SK-N-SH (cell line): ENCODE measurements at regions not wholly inside any gene's neighbourhood (a gene's known extent, or its start where the extent isn't known, plus 50 kb on each side); places are given as distances from the start of the nearest gene placed in this dataset.

ENCODE experiments used
- CTCF ChIA-PET: fragments of 300-600, 350-600 bp; formaldehyde crosslinking; extraction: SDS; loops from one replicate; lab custom pipeline; 2021; lab: Yijun Ruan, JAX
- POLR2A ChIA-PET: fragments of 350-600 bp; sonication (Branson Sonifier 250); formaldehyde crosslinking; extraction: SDS; loops from one replicate; lab custom pipeline; 2020; ENCODE audit warnings: antibody characterized with exemption, inconsistent platforms; lab: Yijun Ruan, JAX
- DNase-seq: peaks from one replicate; pipeline ENCODE4 v3.0.0; 2012
- H2AFZ ChIP-seq: fragments of 200-600 bp; sonication (generic); 2 replicates; pipeline ENCODE4 v1.8.1; 2016; ENCODE audit warnings: antibody characterized with exemption, mild to moderate bottlenecking, low read depth
- H3F3A ChIP-seq: fragments of 200-600 bp; sonication (generic); replicated peaks from 2 replicates; pipeline ENCODE3; 2016; ENCODE audit warnings: antibody characterized with exemption, mild to moderate bottlenecking; ENCODE audit not compliant: insufficient read depth
- H3K27ac ChIP-seq, 2 experiments: fragments of 200-500 bp in 1 of 2; fragments of 200-600 bp in 1 of 2; sonication (Bioruptor generic) in 1 of 2; sonication (generic), shearing (Covaris generic) in 1 of 2; 2 replicates each; pipeline versions ENCODE4 v1.5.1 to v1.6.1; 2014 to 2016; ENCODE audit warnings: low read depth in 2 of 2, inconsistent platforms in 1 of 2, low read length in 1 of 2, mild to moderate bottlenecking in 1 of 2, mixed read lengths in 1 of 2
- H3K27me3 ChIP-seq: fragments of 200-600 bp; sonication (generic), shearing (Covaris generic); 2 replicates; pipeline ENCODE4 v1.6.1; 2016; ENCODE audit warnings: mixed run types; ENCODE audit not compliant: insufficient read depth
- H3K36me3 ChIP-seq, 2 experiments: fragments of 200-500 bp in 1 of 2; fragments of 200-600 bp in 1 of 2; sonication (Bioruptor generic) in 1 of 2; sonication (generic) in 1 of 2; replicated peaks in 1 of 2; 2 replicates each; pipeline versions ENCODE3 to v1.5.1; 2014 to 2016; ENCODE audit warnings: low read length in 1 of 2, mild to moderate bottlenecking in 1 of 2; ENCODE audit not compliant: insufficient read depth in 2 of 2, control insufficient read depth in 1 of 2
- H3K4me1 ChIP-seq, 2 experiments: fragments of 200-500 bp in 1 of 2; fragments of 200-600 bp in 1 of 2; sonication (Bioruptor generic) in 1 of 2; sonication (generic), shearing (Covaris generic) in 1 of 2; 2 replicates each; pipeline versions ENCODE4 v1.5.1 to v1.6.1; 2014 to 2016; ENCODE audit warnings: low read depth in 1 of 2, low read length in 1 of 2, mixed run types in 1 of 2; ENCODE audit not compliant: insufficient read depth in 2 of 2, control insufficient read depth in 1 of 2
- H3K4me2 ChIP-seq: fragments of 200-600 bp; sonication (generic), shearing (Covaris generic); 2 replicates; pipeline ENCODE4 v1.6.1; 2017; ENCODE audit warnings: mixed run types
- H3K4me3 ChIP-seq, 2 experiments: fragments of 200-500 bp in 1 of 2; fragments of 200-600 bp in 1 of 2; sonication (Bioruptor generic) in 1 of 2; sonication (generic), shearing (Covaris generic) in 1 of 2; 2 replicates each; pipeline versions ENCODE4 v1.5.1 to v1.8.1; 2014 to 2016; ENCODE audit warnings: low read depth in 2 of 2, inconsistent platforms in 1 of 2, low read length in 1 of 2, mild to moderate bottlenecking in 1 of 2, mixed read lengths in 1 of 2, moderate library complexity in 1 of 2
- H3K79me2 ChIP-seq: fragments of 200-600 bp; sonication (generic); 2 replicates; pipeline ENCODE4 v1.8.1; 2017; ENCODE audit warnings: mild to moderate bottlenecking; ENCODE audit not compliant: insufficient read depth
- H3K9ac ChIP-seq: fragments of 200-600 bp; sonication (generic); 2 replicates; pipeline ENCODE4 v1.6.1; 2017; ENCODE audit warnings: mixed run types
- H3K9me2 ChIP-seq: fragments of 200-600 bp; sonication (generic); 2 replicates; pipeline ENCODE4 v1.6.1; 2017; ENCODE audit warnings: mixed run types
- H3K9me3 ChIP-seq: fragments of 200-600 bp; sonication (generic); 2 replicates; pipeline ENCODE4 v1.6.1; 2017; ENCODE audit warnings: mixed run types, mild to moderate bottlenecking, moderate library complexity
- H4K20me1 ChIP-seq: fragments of 200-600 bp; sonication (generic); 2 replicates; pipeline ENCODE4 v1.6.1; 2017; ENCODE audit warnings: mild to moderate bottlenecking, mixed run types; ENCODE audit not compliant: insufficient read depth
- EP300 ChIP-seq, 2 experiments: IDR thresholded peaks; 2 replicates each; pipeline versions ENCODE4 v1.4.0 to v1.6.1; 2012; ENCODE audit warnings: borderline replicate concordance in 1 of 2, low read depth in 1 of 2, low read length in 1 of 2
- FOXJ3 ChIP-seq: sonication (generic); formaldehyde crosslinking; IDR thresholded peaks from 2 replicates; pipeline ENCODE4 v1.5.1; 2020; ENCODE audit warnings: mild to moderate bottlenecking, missing genetic modification reagents
- FOXM1 ChIP-seq: IDR thresholded peaks from 2 replicates; pipeline ENCODE4 v1.4.0; 2012; ENCODE audit warnings: low read depth, mild to moderate bottlenecking
- GABPA ChIP-seq: IDR thresholded peaks from 2 replicates; pipeline ENCODE4 v1.4.0; 2012; ENCODE audit warnings: low read depth, mild to moderate bottlenecking
- JUND ChIP-seq: IDR thresholded peaks from 2 replicates; pipeline ENCODE4 v1.4.0; 2012
- NRF1 ChIP-seq: IDR thresholded peaks from 2 replicates; pipeline ENCODE4 v1.6.1; 2012; ENCODE audit warnings: low read depth, mild to moderate bottlenecking, low read length
- POLR2AphosphoS5 ChIP-seq: IDR thresholded peaks from 2 replicates; pipeline ENCODE4 v1.6.1; 2012; ENCODE audit warnings: low read depth, low read length
- SMC3 ChIP-seq: IDR thresholded peaks from 2 replicates; pipeline ENCODE4 v1.6.1; 2012; ENCODE audit warnings: low read depth, low read length, improper control_type of control experiment
- TEAD4 ChIP-seq: IDR thresholded peaks from 2 replicates; pipeline ENCODE4 v1.4.0; 2012; ENCODE audit warnings: mild to moderate bottlenecking, borderline replicate concordance; ENCODE audit not compliant: insufficient read depth
- WGBS: methylation state at CpG from one replicate; pipeline ENCODE4 v1.1.6; 2017; ENCODE audit warnings: low lambda C conversion rate; 5-methylcytosine and 5-hydroxymethylcytosine counted together
- TF ChIP-seq, protein P1 (sequence below): IDR thresholded peaks from 2 replicates; pipeline ENCODE4 v1.6.1; 2012; ENCODE audit warnings: mild to moderate bottlenecking, low read depth, low read length, moderate library complexity
- TF ChIP-seq, protein P2 (sequence below): fragments of 150-350 bp; IDR thresholded peaks from 2 replicates; pipeline ENCODE4 v1.6.1; 2016; ENCODE audit warnings: mild to moderate bottlenecking, low read depth, low read length
- TF ChIP-seq, protein P3 (sequence below): fragments of 150-350 bp; IDR thresholded peaks from 2 replicates; pipeline ENCODE4 v1.6.1; 2017; ENCODE audit warnings: antibody characterized with exemption, low read length, low read depth, borderline replicate concordance
- TF ChIP-seq, protein P4 (sequence below): IDR thresholded peaks from 2 replicates; pipeline ENCODE4 v1.4.0; 2012; ENCODE audit warnings: low read depth
- TF ChIP-seq, protein P5 (sequence below): IDR thresholded peaks from 2 replicates; pipeline ENCODE4; 2012
- TF ChIP-seq, protein P6 (sequence below): fragments of 200-600 bp; sonication (generic); IDR thresholded peaks from 2 replicates; pipeline ENCODE4 v1.6.1; 2017; ENCODE audit warnings: antibody characterized with exemption, mild to moderate bottlenecking, moderate library complexity

DNA sequence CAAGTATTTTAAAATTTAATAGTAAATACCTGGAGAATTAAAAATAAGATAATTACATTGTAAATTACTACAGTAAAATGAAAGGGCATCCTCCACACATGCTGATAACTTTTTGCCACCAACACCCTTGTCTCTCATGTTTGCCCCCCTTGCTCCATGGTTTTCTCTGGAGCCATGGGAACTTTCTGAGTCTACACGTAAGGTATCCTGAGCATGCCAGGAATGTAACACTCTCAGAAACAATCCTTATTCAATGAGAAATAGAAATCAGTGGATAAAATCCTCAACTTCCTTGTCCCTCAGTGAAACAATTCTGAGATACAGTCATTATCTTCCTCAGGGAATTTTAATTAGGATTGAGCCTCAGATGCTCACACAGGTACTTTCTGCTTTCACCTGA is 108.9 kb downstream of the IZUMO3 start (continued):
- TF ChIP-seq, protein P1, sequence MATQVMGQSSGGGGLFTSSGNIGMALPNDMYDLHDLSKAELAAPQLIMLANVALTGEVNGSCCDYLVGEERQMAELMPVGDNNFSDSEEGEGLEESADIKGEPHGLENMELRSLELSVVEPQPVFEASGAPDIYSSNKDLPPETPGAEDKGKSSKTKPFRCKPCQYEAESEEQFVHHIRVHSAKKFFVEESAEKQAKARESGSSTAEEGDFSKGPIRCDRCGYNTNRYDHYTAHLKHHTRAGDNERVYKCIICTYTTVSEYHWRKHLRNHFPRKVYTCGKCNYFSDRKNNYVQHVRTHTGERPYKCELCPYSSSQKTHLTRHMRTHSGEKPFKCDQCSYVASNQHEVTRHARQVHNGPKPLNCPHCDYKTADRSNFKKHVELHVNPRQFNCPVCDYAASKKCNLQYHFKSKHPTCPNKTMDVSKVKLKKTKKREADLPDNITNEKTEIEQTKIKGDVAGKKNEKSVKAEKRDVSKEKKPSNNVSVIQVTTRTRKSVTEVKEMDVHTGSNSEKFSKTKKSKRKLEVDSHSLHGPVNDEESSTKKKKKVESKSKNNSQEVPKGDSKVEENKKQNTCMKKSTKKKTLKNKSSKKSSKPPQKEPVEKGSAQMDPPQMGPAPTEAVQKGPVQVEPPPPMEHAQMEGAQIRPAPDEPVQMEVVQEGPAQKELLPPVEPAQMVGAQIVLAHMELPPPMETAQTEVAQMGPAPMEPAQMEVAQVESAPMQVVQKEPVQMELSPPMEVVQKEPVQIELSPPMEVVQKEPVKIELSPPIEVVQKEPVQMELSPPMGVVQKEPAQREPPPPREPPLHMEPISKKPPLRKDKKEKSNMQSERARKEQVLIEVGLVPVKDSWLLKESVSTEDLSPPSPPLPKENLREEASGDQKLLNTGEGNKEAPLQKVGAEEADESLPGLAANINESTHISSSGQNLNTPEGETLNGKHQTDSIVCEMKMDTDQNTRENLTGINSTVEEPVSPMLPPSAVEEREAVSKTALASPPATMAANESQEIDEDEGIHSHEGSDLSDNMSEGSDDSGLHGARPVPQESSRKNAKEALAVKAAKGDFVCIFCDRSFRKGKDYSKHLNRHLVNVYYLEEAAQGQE: no peak

DNA sequence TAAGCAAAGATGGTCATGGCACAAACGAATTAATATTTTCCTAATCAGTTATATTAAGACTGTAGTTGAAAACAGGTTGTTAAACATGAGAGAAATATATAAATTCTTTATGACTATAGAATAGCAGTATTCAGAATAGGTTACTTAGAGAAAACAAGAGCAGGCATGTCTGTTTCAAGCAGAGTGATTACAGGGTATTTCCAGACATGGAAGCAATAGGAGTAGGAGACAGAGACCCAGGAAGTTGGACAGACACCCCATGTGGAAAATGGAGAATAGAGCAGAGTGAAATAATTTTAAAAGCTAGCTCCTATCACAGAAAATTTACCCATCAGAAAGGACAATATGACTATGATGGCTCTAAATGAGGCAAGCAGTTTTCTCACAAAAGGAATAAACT is 111.5 kb downstream of the IZUMO3 start:
- ChIA-PET POLR2A (no interaction called here), CTCF (no interaction called here)
- no peaks in the 10 kb centered on the region for H4K20me1 ChIP-seq
- H3K4me1 ChIP-seq: no peaks in the 10 kb centered on the region
- 0 out of 2 replicates have a peak, but pooled peaks cover 2% of the 10 kb centered on the region for H3K9me3 ChIP-seq
- H3K9me2 ChIP-seq: no peaks in the 10 kb centered on the region
- DNase-seq: no peak
- WGBS: 3% methylated on average over 1 of the region's 1 CpG
- no peak overlapping the region for H3K4me3 ChIP-seq
- H3K9ac ChIP-seq: no peak overlapping the region
- TF ChIP-seq POLR2AphosphoS5 (no peak), JUND (no peak), FOXM1 (no peak), EP300 (IDR thresholded peaks at IDR 0.05; ENCODE audit: borderline replicate concordance in 1 of 2, low read depth in 1 of 2, low read length in 1 of 2) (no peak), GABPA (no peak), NRF1 (no peak), SMC3 (no peak), FOXJ3 (no peak), TEAD4 (no peak)
- TF ChIP-seq, protein P2, sequence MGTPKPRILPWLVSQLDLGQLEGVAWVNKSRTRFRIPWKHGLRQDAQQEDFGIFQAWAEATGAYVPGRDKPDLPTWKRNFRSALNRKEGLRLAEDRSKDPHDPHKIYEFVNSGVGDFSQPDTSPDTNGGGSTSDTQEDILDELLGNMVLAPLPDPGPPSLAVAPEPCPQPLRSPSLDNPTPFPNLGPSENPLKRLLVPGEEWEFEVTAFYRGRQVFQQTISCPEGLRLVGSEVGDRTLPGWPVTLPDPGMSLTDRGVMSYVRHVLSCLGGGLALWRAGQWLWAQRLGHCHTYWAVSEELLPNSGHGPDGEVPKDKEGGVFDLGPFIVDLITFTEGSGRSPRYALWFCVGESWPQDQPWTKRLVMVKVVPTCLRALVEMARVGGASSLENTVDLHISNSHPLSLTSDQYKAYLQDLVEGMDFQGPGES: no peak
- TF ChIP-seq, protein P3, sequence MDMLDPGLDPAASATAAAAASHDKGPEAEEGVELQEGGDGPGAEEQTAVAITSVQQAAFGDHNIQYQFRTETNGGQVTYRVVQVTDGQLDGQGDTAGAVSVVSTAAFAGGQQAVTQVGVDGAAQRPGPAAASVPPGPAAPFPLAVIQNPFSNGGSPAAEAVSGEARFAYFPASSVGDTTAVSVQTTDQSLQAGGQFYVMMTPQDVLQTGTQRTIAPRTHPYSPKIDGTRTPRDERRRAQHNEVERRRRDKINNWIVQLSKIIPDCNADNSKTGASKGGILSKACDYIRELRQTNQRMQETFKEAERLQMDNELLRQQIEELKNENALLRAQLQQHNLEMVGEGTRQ: no peak
- TF ChIP-seq, protein P4, sequence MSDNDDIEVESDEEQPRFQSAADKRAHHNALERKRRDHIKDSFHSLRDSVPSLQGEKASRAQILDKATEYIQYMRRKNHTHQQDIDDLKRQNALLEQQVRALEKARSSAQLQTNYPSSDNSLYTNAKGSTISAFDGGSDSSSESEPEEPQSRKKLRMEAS: no peak
- TF ChIP-seq, protein P5, sequence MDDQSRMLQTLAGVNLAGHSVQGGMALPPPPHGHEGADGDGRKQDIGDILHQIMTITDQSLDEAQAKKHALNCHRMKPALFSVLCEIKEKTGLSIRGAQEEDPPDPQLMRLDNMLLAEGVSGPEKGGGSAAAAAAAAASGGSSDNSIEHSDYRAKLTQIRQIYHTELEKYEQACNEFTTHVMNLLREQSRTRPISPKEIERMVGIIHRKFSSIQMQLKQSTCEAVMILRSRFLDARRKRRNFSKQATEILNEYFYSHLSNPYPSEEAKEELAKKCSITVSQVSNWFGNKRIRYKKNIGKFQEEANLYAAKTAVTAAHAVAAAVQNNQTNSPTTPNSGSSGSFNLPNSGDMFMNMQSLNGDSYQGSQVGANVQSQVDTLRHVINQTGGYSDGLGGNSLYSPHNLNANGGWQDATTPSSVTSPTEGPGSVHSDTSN: no peak
- TF ChIP-seq, protein P6, sequence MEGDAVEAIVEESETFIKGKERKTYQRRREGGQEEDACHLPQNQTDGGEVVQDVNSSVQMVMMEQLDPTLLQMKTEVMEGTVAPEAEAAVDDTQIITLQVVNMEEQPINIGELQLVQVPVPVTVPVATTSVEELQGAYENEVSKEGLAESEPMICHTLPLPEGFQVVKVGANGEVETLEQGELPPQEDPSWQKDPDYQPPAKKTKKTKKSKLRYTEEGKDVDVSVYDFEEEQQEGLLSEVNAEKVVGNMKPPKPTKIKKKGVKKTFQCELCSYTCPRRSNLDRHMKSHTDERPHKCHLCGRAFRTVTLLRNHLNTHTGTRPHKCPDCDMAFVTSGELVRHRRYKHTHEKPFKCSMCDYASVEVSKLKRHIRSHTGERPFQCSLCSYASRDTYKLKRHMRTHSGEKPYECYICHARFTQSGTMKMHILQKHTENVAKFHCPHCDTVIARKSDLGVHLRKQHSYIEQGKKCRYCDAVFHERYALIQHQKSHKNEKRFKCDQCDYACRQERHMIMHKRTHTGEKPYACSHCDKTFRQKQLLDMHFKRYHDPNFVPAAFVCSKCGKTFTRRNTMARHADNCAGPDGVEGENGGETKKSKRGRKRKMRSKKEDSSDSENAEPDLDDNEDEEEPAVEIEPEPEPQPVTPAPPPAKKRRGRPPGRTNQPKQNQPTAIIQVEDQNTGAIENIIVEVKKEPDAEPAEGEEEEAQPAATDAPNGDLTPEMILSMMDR: no peak
- TF ChIP-seq, protein P1: no peak
- H3F3A ChIP-seq: no peaks in the 10 kb centered on the region
- no peak overlapping the region for H2AFZ ChIP-seq
- H3K36me3 ChIP-seq: no peaks in the 10 kb centered on the region
- no peak overlapping the region for H3K4me2 ChIP-seq
- no peaks in the 10 kb centered on the region for H3K79me2 ChIP-seq
- H3K27me3 ChIP-seq: no peaks in the 10 kb centered on the region
- H3K27ac ChIP-seq: no peak overlapping the region
